ENCODE measurements at regions not wholly inside any gene's neighbourhood (a gene's known extent, or its start where the extent isn't known, plus 50 kb on each side); places are given as distances from the start of the nearest gene placed in this dataset.

DNA sequence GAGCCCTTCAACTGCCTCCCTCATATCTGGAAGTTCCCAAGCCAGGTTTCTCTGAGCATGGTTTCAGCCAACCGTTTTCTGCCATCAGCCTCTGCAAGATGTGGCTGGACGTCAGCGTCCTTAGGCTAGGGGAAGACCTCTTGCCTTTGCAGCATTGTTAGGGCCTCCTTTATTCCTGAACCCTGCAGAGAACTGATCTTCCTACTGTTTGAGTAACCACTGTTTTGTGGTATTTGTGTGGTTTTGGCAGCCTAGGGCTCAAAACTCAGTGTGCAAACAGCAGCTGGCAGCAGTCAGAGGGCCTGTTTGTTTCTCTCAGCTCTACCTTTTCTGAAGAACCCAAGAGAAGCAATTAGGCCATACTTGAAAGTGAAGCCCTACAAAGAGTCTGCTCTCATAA, 83.4 kb upstream of the SEMA3E start:
- TF ChIP-seq, protein P1, sequence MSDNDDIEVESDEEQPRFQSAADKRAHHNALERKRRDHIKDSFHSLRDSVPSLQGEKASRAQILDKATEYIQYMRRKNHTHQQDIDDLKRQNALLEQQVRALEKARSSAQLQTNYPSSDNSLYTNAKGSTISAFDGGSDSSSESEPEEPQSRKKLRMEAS (IDR thresholded peaks at IDR 0.05) = no peak
- no peak for TF ChIP-seq EGR1 (IDR thresholded peaks at IDR 0.05)
- TF ChIP-seq ZBTB7A (IDR thresholded peaks at IDR 0.05; ENCODE audit: low read depth) = no peak
- TF ChIP-seq EP300 (IDR thresholded peaks at IDR 0.05; ENCODE audit: borderline replicate concordance) = no peak
- TF ChIP-seq FOXM1 (IDR thresholded peaks at IDR 0.05; ENCODE audit: borderline replicate concordance, low read depth) = no peak
- no peak for TF ChIP-seq RAD21 (IDR thresholded peaks at IDR 0.05; ENCODE audit: low read depth)
- TF ChIP-seq NFIC (IDR thresholded peaks at IDR 0.05) = no peak
- TF ChIP-seq CREB1 (IDR thresholded peaks at IDR 0.05; ENCODE audit: low read depth) = no peak
- TF ChIP-seq, protein P2, sequence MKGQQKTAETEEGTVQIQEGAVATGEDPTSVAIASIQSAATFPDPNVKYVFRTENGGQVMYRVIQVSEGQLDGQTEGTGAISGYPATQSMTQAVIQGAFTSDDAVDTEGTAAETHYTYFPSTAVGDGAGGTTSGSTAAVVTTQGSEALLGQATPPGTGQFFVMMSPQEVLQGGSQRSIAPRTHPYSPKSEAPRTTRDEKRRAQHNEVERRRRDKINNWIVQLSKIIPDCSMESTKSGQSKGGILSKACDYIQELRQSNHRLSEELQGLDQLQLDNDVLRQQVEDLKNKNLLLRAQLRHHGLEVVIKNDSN (IDR thresholded peaks at IDR 0.05) = no peak
- TF ChIP-seq CEBPB (IDR thresholded peaks at IDR 0.05) = no peak

DNA sequence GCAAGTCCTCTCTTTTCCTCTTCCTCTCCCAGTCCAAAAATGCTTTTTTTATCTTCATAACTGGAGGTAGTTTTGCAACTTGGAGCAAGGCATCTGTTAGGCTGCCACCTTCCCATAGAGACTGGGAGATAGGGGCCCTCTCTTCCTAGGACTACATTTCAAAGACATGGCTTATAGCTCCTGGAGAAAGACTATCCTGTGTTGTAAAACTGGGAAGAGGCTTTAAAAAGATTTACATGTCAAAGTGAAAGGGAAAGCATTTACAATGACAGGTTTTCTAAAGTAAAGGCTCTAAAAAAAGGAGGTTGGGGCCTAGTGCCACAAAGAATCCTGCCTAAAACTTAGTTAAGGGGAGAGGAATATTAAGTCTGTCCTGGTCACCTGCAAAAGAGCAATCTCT, 82.2 kb upstream of the SEMA3E start:
- TF ChIP-seq EGR1 (IDR thresholded peaks at IDR 0.05) = no peak
- no peak for TF ChIP-seq EP300 (IDR thresholded peaks at IDR 0.05; ENCODE audit: borderline replicate concordance)
- TF ChIP-seq FOXM1 (IDR thresholded peaks at IDR 0.05; ENCODE audit: borderline replicate concordance, low read depth) = no peak
- TF ChIP-seq YY1 (IDR thresholded peaks at IDR 0.05; ENCODE audit: low read depth) = no peak
- TF ChIP-seq, protein P3, sequence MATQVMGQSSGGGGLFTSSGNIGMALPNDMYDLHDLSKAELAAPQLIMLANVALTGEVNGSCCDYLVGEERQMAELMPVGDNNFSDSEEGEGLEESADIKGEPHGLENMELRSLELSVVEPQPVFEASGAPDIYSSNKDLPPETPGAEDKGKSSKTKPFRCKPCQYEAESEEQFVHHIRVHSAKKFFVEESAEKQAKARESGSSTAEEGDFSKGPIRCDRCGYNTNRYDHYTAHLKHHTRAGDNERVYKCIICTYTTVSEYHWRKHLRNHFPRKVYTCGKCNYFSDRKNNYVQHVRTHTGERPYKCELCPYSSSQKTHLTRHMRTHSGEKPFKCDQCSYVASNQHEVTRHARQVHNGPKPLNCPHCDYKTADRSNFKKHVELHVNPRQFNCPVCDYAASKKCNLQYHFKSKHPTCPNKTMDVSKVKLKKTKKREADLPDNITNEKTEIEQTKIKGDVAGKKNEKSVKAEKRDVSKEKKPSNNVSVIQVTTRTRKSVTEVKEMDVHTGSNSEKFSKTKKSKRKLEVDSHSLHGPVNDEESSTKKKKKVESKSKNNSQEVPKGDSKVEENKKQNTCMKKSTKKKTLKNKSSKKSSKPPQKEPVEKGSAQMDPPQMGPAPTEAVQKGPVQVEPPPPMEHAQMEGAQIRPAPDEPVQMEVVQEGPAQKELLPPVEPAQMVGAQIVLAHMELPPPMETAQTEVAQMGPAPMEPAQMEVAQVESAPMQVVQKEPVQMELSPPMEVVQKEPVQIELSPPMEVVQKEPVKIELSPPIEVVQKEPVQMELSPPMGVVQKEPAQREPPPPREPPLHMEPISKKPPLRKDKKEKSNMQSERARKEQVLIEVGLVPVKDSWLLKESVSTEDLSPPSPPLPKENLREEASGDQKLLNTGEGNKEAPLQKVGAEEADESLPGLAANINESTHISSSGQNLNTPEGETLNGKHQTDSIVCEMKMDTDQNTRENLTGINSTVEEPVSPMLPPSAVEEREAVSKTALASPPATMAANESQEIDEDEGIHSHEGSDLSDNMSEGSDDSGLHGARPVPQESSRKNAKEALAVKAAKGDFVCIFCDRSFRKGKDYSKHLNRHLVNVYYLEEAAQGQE (IDR thresholded peaks at IDR 0.05; ENCODE audit: low read depth) = no peak
- no peak for TF ChIP-seq TCF12 (IDR thresholded peaks at IDR 0.05; ENCODE audit: low read depth)
- no peak for TF ChIP-seq TAF1 (IDR thresholded peaks at IDR 0.05; ENCODE audit: low read depth)
- no peak for TF ChIP-seq TEAD4 (IDR thresholded peaks at IDR 0.05)

DNA sequence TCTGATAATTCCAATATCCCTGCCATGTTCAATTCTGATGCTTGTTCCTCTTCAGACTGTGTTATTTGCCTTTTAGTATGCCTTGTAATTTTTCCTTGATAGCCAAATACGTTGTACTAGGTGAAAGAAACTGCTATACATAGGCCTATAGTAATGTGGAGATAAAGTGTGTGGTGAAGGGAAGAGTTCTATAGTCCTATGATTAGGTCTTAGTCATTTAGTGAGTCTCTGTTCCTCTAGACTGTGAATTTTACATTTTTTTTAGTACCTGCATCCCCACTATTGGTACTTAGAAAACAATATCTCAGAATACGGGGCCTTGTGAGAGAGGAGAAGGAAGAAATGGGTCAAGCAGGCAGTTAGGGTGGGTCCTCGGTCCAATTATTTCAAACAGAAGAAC, 59.6 kb upstream of the SEMA3E start:
- TF ChIP-seq CREB1 (IDR thresholded peaks at IDR 0.05; ENCODE audit: low read depth) (no peak), TEAD4 (IDR thresholded peaks at IDR 0.05) (no peak)

DNA sequence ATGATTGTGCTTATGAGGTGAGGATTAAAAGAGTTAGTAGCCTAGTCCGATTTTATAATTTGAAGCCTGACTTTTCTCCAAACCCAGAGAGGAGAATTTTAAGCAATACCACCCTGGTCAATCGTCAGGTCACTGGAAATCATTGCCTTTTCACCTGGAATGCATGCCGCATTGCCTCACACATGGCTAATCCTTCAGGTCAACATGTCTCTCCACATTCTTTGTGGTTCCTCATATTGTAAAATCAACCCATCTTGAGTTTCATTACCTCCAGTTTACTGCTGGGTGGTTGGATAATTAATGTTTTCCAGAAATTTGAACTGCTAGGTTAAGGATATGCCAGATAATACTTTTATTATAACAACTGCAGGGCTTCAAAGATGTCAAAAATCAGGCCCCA, 55.6 kb upstream of the SEMA3E start:
- TF ChIP-seq TCF12 (IDR thresholded peaks at IDR 0.05; ENCODE audit: low read depth) (0 out of 2 replicates have a peak, but pooled peaks have one; percentile 31), CEBPB (IDR thresholded peaks at IDR 0.05) (peak; percentile 73), NFIC (IDR thresholded peaks at IDR 0.05) (0 out of 2 replicates have a peak, but pooled peaks have one; percentile 8), FOXM1 (IDR thresholded peaks at IDR 0.05; ENCODE audit: borderline replicate concordance, low read depth) (no peak), TEAD4 (IDR thresholded peaks at IDR 0.05) (peak; percentile 84), EP300 (IDR thresholded peaks at IDR 0.05; ENCODE audit: borderline replicate concordance) (peak; percentile 56; the same call in 1 of the 2 replicates), EGR1 (IDR thresholded peaks at IDR 0.05) (no peak)
- TF ChIP-seq, protein P1 (IDR thresholded peaks at IDR 0.05) = peak; percentile 59

DNA sequence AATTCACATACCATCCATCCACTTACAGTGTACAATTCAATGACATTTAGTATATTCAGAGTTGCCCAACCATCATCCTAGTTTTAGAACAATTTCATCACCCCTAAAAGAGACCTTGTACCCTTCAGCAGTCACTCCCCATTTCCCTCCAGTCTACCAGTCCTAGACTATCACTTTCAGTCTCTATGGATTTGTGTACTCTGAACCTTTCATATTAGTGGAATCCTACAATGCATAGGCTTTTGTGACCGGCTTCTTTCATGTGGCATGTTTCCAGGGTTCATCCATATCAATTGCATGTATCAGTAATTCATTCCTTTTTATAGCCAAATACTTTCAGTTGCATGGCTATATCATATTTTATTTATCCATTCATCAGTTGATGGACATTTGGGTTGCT, 53.5 kb upstream of the SEMA3E start:
- TF ChIP-seq YY1 (IDR thresholded peaks at IDR 0.05; ENCODE audit: low read depth) (no peak), EP300 (IDR thresholded peaks at IDR 0.05; ENCODE audit: borderline replicate concordance) (no peak), CREB1 (IDR thresholded peaks at IDR 0.05; ENCODE audit: low read depth) (no peak), CEBPB (IDR thresholded peaks at IDR 0.05) (no peak), TAF1 (IDR thresholded peaks at IDR 0.05; ENCODE audit: low read depth) (no peak), RAD21 (IDR thresholded peaks at IDR 0.05; ENCODE audit: low read depth) (no peak), ZBTB7A (IDR thresholded peaks at IDR 0.05; ENCODE audit: low read depth) (no peak), TEAD4 (IDR thresholded peaks at IDR 0.05) (no peak), FOXM1 (IDR thresholded peaks at IDR 0.05; ENCODE audit: borderline replicate concordance, low read depth) (no peak)
- TF ChIP-seq, protein P2 (IDR thresholded peaks at IDR 0.05) = no peak
- TF ChIP-seq, protein P3 (IDR thresholded peaks at IDR 0.05; ENCODE audit: low read depth) = no peak
- TF ChIP-seq, protein P1 (IDR thresholded peaks at IDR 0.05) = no peak

DNA sequence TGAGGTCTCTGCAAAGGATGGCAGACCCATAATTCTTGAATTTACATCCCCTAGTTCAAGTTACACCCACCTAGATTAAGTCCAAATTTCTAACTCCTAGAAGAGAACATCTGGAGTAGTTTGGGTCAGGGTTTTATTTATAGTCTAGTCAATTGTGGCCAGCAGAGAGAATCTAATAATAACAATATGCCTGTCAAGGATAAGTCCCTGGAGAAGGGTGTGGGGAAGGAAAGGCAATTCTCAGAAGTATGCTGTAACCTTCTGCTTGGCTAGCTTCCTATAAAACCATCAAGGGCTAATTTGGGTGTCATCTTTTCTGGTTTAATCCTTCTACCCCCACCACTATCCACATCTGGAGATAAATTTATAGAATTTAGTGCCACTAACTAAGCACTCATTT, 52.8 kb upstream of the SEMA3E start:
- TF ChIP-seq CEBPB (IDR thresholded peaks at IDR 0.05) = no peak
- TF ChIP-seq YY1 (IDR thresholded peaks at IDR 0.05; ENCODE audit: low read depth) = no peak
- no peak for TF ChIP-seq EGR1 (IDR thresholded peaks at IDR 0.05)
- TF ChIP-seq TCF12 (IDR thresholded peaks at IDR 0.05; ENCODE audit: low read depth) = no peak
- TF ChIP-seq FOXM1 (IDR thresholded peaks at IDR 0.05; ENCODE audit: borderline replicate concordance, low read depth) = no peak
- TF ChIP-seq EP300 (IDR thresholded peaks at IDR 0.05; ENCODE audit: borderline replicate concordance) = no peak
- TF ChIP-seq, protein P2 (IDR thresholded peaks at IDR 0.05) = no peak
- no peak for TF ChIP-seq ZBTB7A (IDR thresholded peaks at IDR 0.05; ENCODE audit: low read depth)
- TF ChIP-seq NFIC (IDR thresholded peaks at IDR 0.05) = no peak
- TF ChIP-seq, protein P3 (IDR thresholded peaks at IDR 0.05; ENCODE audit: low read depth) = no peak
- no peak for TF ChIP-seq TAF1 (IDR thresholded peaks at IDR 0.05; ENCODE audit: low read depth)
- TF ChIP-seq, protein P1 (IDR thresholded peaks at IDR 0.05) = no peak
- no peak for TF ChIP-seq TEAD4 (IDR thresholded peaks at IDR 0.05)
- TF ChIP-seq CREB1 (IDR thresholded peaks at IDR 0.05; ENCODE audit: low read depth) = no peak

All from Ishikawa (cell line).